ENCODE measurements at regions not wholly inside any gene's neighbourhood (a gene's known extent, or its start where the extent isn't known, plus 50 kb on each side); places are given as distances from the start of the nearest gene placed in this dataset.

DNA sequence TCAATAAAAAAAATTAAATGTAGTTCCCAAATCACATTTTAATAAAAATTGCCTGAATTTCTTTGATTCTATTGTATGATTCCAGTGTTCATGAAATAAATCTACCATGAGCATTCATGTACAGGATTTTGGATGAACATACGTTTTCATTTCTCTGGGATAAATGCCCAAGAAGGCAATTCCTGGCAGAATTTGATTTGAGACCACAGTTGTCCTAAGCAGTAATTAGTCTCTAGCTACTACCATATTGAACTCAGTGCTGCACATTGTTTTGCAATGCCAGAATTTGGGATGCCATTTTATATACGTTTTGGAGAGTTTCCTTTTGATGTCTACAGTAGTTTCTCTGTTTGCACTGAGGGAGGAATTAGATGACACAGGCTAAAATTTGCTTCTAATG lies 265.3 kb upstream of the HS3ST5 start:
- Mint-ChIP-seq H3K4me1 (no peaks in the 10 kb centered on the region), H3K27ac (no peak overlapping the region), H3K36me3 (no peaks in the 10 kb centered on the region), H3K27me3 (no peaks in the 10 kb centered on the region), H3K9me3 (peaks cover 0 to 9% (median 5%) of the 10 kb centered on the region in 7 donors), H3K4me3 (no peak overlapping the region)
- Histone ChIP-seq H3K4me3 (ENCODE audit: low read depth, low read length) (no peak overlapping the region), H3K4me1 (ENCODE audit: control insufficient read depth, insufficient read depth, low read length, poor library complexity, severe bottlenecking) (no peaks in the 10 kb centered on the region), H3K36me3 (ENCODE audit: control insufficient read depth, insufficient read depth, low read length) (no peaks in the 10 kb centered on the region), H3K27ac (ENCODE audit: insufficient read depth, low read length, poor library complexity, severe bottlenecking) (no peak overlapping the region), H3K9me3 (ENCODE audit: control insufficient read depth in 2 of 2, low read length in 2 of 2) (no peaks in the 10 kb centered on the region), H3K27me3 (ENCODE audit: control insufficient read depth, insufficient read depth, low read length) (no peaks in the 10 kb centered on the region)
- ATAC-seq (ENCODE audit: low read depth in 2 of 2) (no peak), DNase-seq (no peak)

DNA sequence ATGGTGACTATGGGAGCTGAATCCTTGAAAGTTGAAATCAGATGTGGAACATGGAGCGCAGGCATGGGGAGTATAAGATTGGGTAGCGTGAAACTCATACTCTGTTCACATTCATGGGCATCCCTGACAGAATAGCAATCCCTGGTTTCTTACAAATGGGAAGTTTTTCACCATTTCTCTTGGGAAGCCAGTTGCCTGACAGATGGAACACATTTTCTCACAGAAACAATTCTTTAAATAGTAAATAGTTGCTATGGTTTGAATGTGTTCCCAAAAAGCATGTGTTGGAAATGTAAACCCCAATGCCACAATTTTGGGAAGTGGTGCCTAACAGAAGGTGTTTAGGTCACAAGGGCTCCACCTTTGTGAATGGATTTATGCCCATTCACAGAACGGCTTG lies 262.8 kb upstream of the HS3ST5 start:
- H3K4me3 ChIP-seq (ENCODE audit: low read depth, low read length): no peak overlapping the region
- ATAC-seq (ENCODE audit: low read depth in 2 of 2): no peak

DNA sequence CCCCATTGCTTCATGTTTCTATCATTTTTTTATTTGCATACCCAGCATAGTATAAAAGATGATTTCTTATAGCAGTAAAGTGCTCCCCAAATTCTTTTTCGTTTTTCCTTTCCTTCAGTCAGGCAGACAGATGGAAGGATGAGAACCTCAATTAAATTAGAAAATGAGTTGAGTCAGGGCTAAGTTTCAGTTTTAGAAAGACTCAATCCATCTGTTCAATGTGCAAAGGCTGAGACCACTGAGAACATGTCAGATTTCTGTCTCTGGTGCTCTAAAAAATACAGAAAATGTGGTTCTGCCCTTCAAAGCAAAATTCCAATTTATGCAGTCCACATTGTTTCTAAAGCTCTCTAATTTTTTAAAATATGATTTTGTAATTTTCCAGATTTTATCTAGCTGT lies 257.6 kb upstream of the HS3ST5 start:
- H3K27me3 Mint-ChIP-seq: no peaks in the 10 kb centered on the region
- ATAC-seq (ENCODE audit: low read depth in 2 of 2): no peak
- H3K4me3 Mint-ChIP-seq: no peak overlapping the region
- H3K27ac ChIP-seq (ENCODE audit: insufficient read depth, low read length, poor library complexity, severe bottlenecking): no peak overlapping the region
- no peak for DNase-seq
- H3K36me3 ChIP-seq (ENCODE audit: control insufficient read depth, insufficient read depth, low read length): no peaks in the 10 kb centered on the region
- no peaks in the 10 kb centered on the region for H3K9me3 ChIP-seq (ENCODE audit: control insufficient read depth in 2 of 2, low read length in 2 of 2)
- peaks cover 0 to 5% (median 0%) of the 10 kb centered on the region in 7 donors for H3K9me3 Mint-ChIP-seq
- H3K4me1 Mint-ChIP-seq: no peaks in the 10 kb centered on the region
- no peaks in the 10 kb centered on the region for H3K36me3 Mint-ChIP-seq
- no peaks in the 10 kb centered on the region for H3K27me3 ChIP-seq (ENCODE audit: control insufficient read depth, insufficient read depth, low read length)
- no peak overlapping the region for H3K27ac Mint-ChIP-seq
- no peaks in the 10 kb centered on the region for H3K4me1 ChIP-seq (ENCODE audit: control insufficient read depth, insufficient read depth, low read length, poor library complexity, severe bottlenecking)
- no peak overlapping the region for H3K4me3 ChIP-seq (ENCODE audit: low read depth, low read length)

More for the DNA sequence above, 262.8 kb upstream of the HS3ST5 start:
- H3K36me3 Mint-ChIP-seq: no peaks in the 10 kb centered on the region
- Histone ChIP-seq H3K4me1 (ENCODE audit: control insufficient read depth, insufficient read depth, low read length, poor library complexity, severe bottlenecking) (no peaks in the 10 kb centered on the region), H3K36me3 (ENCODE audit: control insufficient read depth, insufficient read depth, low read length) (no peaks in the 10 kb centered on the region), H3K27me3 (ENCODE audit: control insufficient read depth, insufficient read depth, low read length) (no peaks in the 10 kb centered on the region), H3K9me3 (ENCODE audit: control insufficient read depth in 2 of 2, low read length in 2 of 2) (no peaks in the 10 kb centered on the region), H3K27ac (ENCODE audit: insufficient read depth, low read length, poor library complexity, severe bottlenecking) (no peak overlapping the region)
- DNase-seq: no peak
- no peaks in the 10 kb centered on the region for H3K27me3 Mint-ChIP-seq
- peaks cover 0 to 6% (median 3%) of the 10 kb centered on the region in 7 donors for H3K9me3 Mint-ChIP-seq
- no peak overlapping the region for H3K27ac Mint-ChIP-seq
- H3K4me3 Mint-ChIP-seq: no peak overlapping the region
- no peaks in the 10 kb centered on the region for H3K4me1 Mint-ChIP-seq

DNA sequence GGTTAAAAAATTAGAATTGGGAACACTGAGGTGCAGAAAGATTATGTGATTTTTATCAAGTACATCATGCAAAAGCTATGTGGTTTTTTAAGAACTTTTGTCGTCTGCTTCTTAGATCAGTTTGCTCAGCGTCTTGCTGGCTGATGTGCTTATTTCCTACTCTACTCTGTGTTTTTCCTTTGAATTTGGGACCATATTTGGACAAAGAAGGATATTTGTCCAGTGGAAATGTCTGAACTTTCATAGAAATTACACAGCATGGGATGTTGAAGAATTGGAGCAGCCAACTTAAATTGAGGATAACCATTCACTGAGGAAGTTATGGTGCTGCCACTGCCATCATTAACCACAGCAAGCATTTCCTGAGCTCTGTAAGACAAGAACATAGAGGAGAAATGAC lies 252.8 kb upstream of the HS3ST5 start:
- peaks cover 0 to 8% (median 0%) of the 10 kb centered on the region in 7 donors for H3K9me3 Mint-ChIP-seq
- no peaks in the 10 kb centered on the region for H3K4me1 ChIP-seq (ENCODE audit: control insufficient read depth, insufficient read depth, low read length, poor library complexity, severe bottlenecking)
- no peaks in the 10 kb centered on the region for H3K4me1 Mint-ChIP-seq
- DNase-seq (no peak), ATAC-seq (ENCODE audit: low read depth in 2 of 2) (no peak)
- H3K27me3 ChIP-seq (ENCODE audit: control insufficient read depth, insufficient read depth, low read length): no peaks in the 10 kb centered on the region
- no peaks in the 10 kb centered on the region for H3K9me3 ChIP-seq (ENCODE audit: control insufficient read depth in 2 of 2, low read length in 2 of 2)
- no peaks in the 10 kb centered on the region for H3K36me3 Mint-ChIP-seq
- H3K36me3 ChIP-seq (ENCODE audit: control insufficient read depth, insufficient read depth, low read length): no peaks in the 10 kb centered on the region
- no peak overlapping the region for H3K27ac Mint-ChIP-seq
- H3K27me3 Mint-ChIP-seq: peaks cover 4% of the 10 kb centered on the region
- no peak overlapping the region for H3K4me3 Mint-ChIP-seq
- H3K27ac ChIP-seq (ENCODE audit: insufficient read depth, low read length, poor library complexity, severe bottlenecking): no peak overlapping the region
- no peak overlapping the region for H3K4me3 ChIP-seq (ENCODE audit: low read depth, low read length)

DNA sequence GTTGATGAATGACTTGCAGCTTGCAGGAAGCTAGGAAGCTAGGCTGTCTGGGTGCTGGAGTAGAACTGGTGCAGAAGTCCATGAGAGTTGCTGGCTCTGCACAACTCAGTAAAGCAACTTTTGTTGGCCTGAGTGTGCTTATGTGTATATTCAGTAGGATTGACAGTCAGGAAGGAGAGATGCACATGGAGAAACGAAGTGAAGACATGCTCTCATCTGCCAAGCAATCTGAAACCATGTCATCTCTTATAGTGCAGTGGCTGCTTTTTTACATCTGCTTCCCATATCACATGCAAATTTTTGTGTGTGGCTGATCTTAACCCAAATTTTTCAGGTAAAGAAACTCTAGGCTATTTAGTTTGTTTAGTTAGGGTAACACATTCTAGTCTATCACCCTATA lies 252.4 kb upstream of the HS3ST5 start:
- no peaks in the 10 kb centered on the region for H3K36me3 Mint-ChIP-seq
- Histone ChIP-seq H3K36me3 (ENCODE audit: control insufficient read depth, insufficient read depth, low read length) (no peaks in the 10 kb centered on the region), H3K27me3 (ENCODE audit: control insufficient read depth, insufficient read depth, low read length) (no peaks in the 10 kb centered on the region), H3K27ac (ENCODE audit: insufficient read depth, low read length, poor library complexity, severe bottlenecking) (no peak overlapping the region), H3K4me1 (ENCODE audit: control insufficient read depth, insufficient read depth, low read length, poor library complexity, severe bottlenecking) (no peaks in the 10 kb centered on the region), H3K4me3 (ENCODE audit: low read depth, low read length) (no peak overlapping the region), H3K9me3 (ENCODE audit: control insufficient read depth in 2 of 2, low read length in 2 of 2) (no peaks in the 10 kb centered on the region)
- DNase-seq (no peak), ATAC-seq (ENCODE audit: low read depth in 2 of 2) (no peak)
- no peak overlapping the region for H3K4me3 Mint-ChIP-seq
- H3K4me1 Mint-ChIP-seq: no peaks in the 10 kb centered on the region
- peaks cover 4% of the 10 kb centered on the region for H3K27me3 Mint-ChIP-seq
- no peak overlapping the region for H3K27ac Mint-ChIP-seq
- H3K9me3 Mint-ChIP-seq: peaks cover 0 to 10% (median under 1%) of the 10 kb centered on the region in 7 donors

DNA sequence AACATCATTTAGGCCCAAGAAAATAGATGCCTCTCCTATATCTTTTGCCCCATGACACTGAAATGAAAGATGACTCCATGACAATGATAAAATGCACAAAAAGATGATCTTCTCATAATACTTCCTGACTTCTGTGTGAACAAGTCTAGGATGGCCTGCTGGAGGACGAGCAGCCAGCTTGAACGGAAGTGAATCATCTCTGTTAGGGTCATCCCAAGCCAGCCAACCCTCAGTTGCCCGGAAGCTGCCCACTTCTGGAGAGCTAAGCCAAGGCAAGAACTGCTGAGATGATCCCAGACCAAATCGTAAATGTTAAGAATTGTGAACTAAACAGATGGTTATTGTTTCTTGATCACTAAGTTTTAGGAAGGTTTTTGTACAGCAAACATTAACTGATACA lies 249.7 kb upstream of the HS3ST5 start:
- Mint-ChIP-seq H3K36me3 (no peaks in the 10 kb centered on the region), H3K27ac (no peak overlapping the region), H3K4me1 (no peaks in the 10 kb centered on the region), H3K4me3 (no peak overlapping the region), H3K9me3 (peaks cover 0 to 13% (median 4%) of the 10 kb centered on the region in 7 donors), H3K27me3 (peaks cover 4% of the 10 kb centered on the region)
- Histone ChIP-seq H3K9me3 (ENCODE audit: control insufficient read depth in 2 of 2, low read length in 2 of 2) (no peaks in the 10 kb centered on the region), H3K4me3 (ENCODE audit: low read depth, low read length) (no peak overlapping the region), H3K27me3 (ENCODE audit: control insufficient read depth, insufficient read depth, low read length) (no peaks in the 10 kb centered on the region), H3K4me1 (ENCODE audit: control insufficient read depth, insufficient read depth, low read length, poor library complexity, severe bottlenecking) (no peaks in the 10 kb centered on the region), H3K36me3 (ENCODE audit: control insufficient read depth, insufficient read depth, low read length) (no peaks in the 10 kb centered on the region), H3K27ac (ENCODE audit: insufficient read depth, low read length, poor library complexity, severe bottlenecking) (no peak overlapping the region)
- ATAC-seq (ENCODE audit: low read depth in 2 of 2): no peak
- DNase-seq: no peak

DNA sequence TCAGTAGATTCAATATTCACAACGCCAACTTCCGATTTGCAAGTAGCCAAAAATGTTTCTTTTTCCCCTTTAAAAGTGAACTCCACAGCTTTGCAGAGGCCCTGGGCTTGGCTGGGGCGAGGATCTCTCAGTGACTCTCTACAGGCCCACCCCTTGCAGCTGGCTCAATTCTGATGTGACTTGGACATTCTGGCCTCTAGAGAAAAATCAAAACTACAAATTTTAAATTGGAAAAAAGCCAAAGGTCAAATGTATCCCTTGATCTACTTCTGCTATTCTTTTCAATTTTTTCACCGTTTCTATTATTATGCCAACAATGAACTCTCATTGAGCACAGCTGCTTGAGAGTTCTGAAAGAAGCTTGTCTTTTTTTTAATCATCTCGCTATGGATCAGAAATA lies 245.9 kb upstream of the HS3ST5 start:
- Histone ChIP-seq H3K27me3 (ENCODE audit: control insufficient read depth, insufficient read depth, low read length) (no peaks in the 10 kb centered on the region), H3K4me1 (ENCODE audit: control insufficient read depth, insufficient read depth, low read length, poor library complexity, severe bottlenecking) (no peaks in the 10 kb centered on the region), H3K4me3 (ENCODE audit: low read depth, low read length) (no peak overlapping the region), H3K36me3 (ENCODE audit: control insufficient read depth, insufficient read depth, low read length) (no peaks in the 10 kb centered on the region), H3K27ac (ENCODE audit: insufficient read depth, low read length, poor library complexity, severe bottlenecking) (no peak overlapping the region), H3K9me3 (ENCODE audit: control insufficient read depth in 2 of 2, low read length in 2 of 2) (no peaks in the 10 kb centered on the region)
- DNase-seq: no peak
- peaks cover 4% of the 10 kb centered on the region for H3K27me3 Mint-ChIP-seq
- no peaks in the 10 kb centered on the region for H3K36me3 Mint-ChIP-seq
- no peak overlapping the region for H3K27ac Mint-ChIP-seq
- ATAC-seq (ENCODE audit: low read depth in 2 of 2): no peak
- H3K4me3 Mint-ChIP-seq: no peak overlapping the region
- peaks cover 3 to 14% (median 6%) of the 10 kb centered on the region in 7 donors for H3K9me3 Mint-ChIP-seq
- H3K4me1 Mint-ChIP-seq: no peaks in the 10 kb centered on the region

DNA sequence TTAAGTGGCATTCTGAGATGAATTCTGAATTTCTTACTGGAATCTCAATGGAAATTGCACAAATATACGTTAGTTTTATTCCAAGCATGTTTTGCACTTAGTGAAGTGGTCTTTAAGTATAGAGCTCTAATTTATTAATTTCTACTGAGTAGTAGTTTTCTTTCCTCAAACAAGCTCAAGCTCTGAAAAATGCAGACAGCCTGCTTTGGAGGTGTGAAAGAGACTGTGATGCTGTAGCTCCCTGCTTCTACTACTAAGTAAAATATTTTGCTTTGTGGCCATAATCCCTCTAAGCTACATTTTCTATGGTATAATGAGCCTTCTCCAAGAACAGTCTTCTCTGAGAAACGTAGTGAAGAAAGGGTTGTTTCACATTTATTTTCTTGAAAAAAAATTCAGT lies 243.5 kb upstream of the HS3ST5 start:
- peaks cover 3 to 14% (median 10%) of the 10 kb centered on the region in 7 donors for H3K9me3 Mint-ChIP-seq
- H3K36me3 ChIP-seq (ENCODE audit: control insufficient read depth, insufficient read depth, low read length): no peaks in the 10 kb centered on the region
- H3K27me3 Mint-ChIP-seq: peaks cover 4% of the 10 kb centered on the region
- no peaks in the 10 kb centered on the region for H3K4me1 ChIP-seq (ENCODE audit: control insufficient read depth, insufficient read depth, low read length, poor library complexity, severe bottlenecking)
- H3K27ac Mint-ChIP-seq: no peak overlapping the region
- no peak overlapping the region for H3K4me3 ChIP-seq (ENCODE audit: low read depth, low read length)
- H3K4me1 Mint-ChIP-seq: no peaks in the 10 kb centered on the region
- no peaks in the 10 kb centered on the region for H3K36me3 Mint-ChIP-seq
- H3K27ac ChIP-seq (ENCODE audit: insufficient read depth, low read length, poor library complexity, severe bottlenecking): no peak overlapping the region
- no peaks in the 10 kb centered on the region for H3K27me3 ChIP-seq (ENCODE audit: control insufficient read depth, insufficient read depth, low read length)
- ATAC-seq (ENCODE audit: low read depth in 2 of 2): no peak
- H3K9me3 ChIP-seq (ENCODE audit: control insufficient read depth in 2 of 2, low read length in 2 of 2): no peaks in the 10 kb centered on the region
- no peak overlapping the region for H3K4me3 Mint-ChIP-seq
- no peak for DNase-seq

All from CD4-positive, CD25-positive, alpha-beta regulatory T cell (primary cell).